Endothelial cell (in vitro differentiated cells): ENCODE measurements at regions not wholly inside any gene's neighbourhood (a gene's known extent, or its start where the extent isn't known, plus 50 kb on each side); places are given as distances from the start of the nearest gene placed in this dataset.
"Not testable (repeated sequence)": the region's sequence is repeated elsewhere in the genome, so short reads cannot be mapped to it uniquely, and the experiment has no call there.

ENCODE experiments used
- DNase-seq: peaks from one replicate; pipeline ENCODE4 v3.0.0; 2021; ENCODE audit warnings: low spot score
- H3K27ac Mint-ChIP-seq: one replicate; pipeline ENCODE4 v1.8.0; 2021; ENCODE audit warnings: mixed read lengths, inconsistent platforms; ENCODE audit not compliant: unreplicated experiment
- H3K27me3 Mint-ChIP-seq: one replicate; pipeline ENCODE4 v1.8.0; 2021; ENCODE audit warnings: mild to moderate bottlenecking, moderate library complexity, mixed read lengths, inconsistent platforms; ENCODE audit not compliant: unreplicated experiment
- H3K36me3 Mint-ChIP-seq: one replicate; pipeline ENCODE4 v1.8.0; 2021; ENCODE audit warnings: mild to moderate bottlenecking, low read depth, mixed read lengths, inconsistent platforms; ENCODE audit not compliant: unreplicated experiment
- H3K4me1 Mint-ChIP-seq: one replicate; pipeline ENCODE4 v1.8.0; 2021; ENCODE audit warnings: mild to moderate bottlenecking, mixed read lengths, inconsistent platforms; ENCODE audit not compliant: unreplicated experiment
- H3K4me3 Mint-ChIP-seq: one replicate; pipeline ENCODE4 v1.8.0; 2021; ENCODE audit warnings: mild to moderate bottlenecking, mixed read lengths, inconsistent platforms; ENCODE audit not compliant: unreplicated experiment
- H3K9me3 Mint-ChIP-seq: one replicate; pipeline ENCODE4 v1.8.0; 2021; ENCODE audit warnings: mixed read lengths, inconsistent platforms; ENCODE audit not compliant: unreplicated experiment
- TF ChIP-seq, protein P1 (sequence below): fragments of 200-600 bp; sonication (generic); IDR thresholded peaks from one replicate; pipeline ENCODE4 v1.5.0; 2021; ENCODE audit warnings: antibody characterized with exemption; ENCODE audit not compliant: unreplicated experiment

DNA sequence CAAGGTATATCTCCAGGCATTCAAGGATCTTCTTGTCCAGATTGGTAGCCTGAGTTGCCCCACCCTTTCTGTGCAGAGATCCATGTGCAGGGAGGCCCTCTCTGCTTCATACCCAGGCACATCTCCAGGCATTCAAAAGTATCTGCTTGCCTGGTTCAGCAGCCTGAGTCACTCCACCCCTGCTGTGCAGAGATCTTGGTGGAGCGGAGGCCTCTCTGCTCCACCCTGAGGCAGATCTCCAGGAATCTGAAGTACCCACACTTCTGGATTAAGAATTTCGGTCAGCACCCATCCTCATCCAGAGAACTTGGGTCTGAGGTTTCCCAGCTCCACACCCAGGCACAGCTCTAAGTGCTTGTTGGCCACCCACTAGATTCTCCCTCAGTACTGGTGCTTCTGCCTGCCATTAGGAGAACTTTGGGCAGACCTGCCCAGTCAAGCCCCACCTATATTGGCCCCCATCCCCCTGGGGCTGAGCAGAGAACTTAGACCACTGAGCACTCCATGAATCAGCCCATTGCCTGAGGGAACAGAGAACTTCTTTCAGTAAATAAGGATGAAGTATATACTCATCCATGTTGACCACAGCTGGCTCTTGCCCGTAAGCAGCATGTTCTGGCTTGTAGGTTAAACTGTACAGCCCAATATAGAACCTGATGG, 199.5 kb upstream of the ZCCHC13 start:
- Mint-ChIP-seq H3K27ac (no peak overlapping the region), H3K4me1 (no peaks in the 10 kb centered on the region), H3K4me3 (no peak overlapping the region), H3K27me3 (no peaks in the 10 kb centered on the region), H3K36me3 (peaks cover 50% of the 10 kb centered on the region), H3K9me3 (peaks cover 13% of the 10 kb centered on the region)
- TF ChIP-seq, protein P1, sequence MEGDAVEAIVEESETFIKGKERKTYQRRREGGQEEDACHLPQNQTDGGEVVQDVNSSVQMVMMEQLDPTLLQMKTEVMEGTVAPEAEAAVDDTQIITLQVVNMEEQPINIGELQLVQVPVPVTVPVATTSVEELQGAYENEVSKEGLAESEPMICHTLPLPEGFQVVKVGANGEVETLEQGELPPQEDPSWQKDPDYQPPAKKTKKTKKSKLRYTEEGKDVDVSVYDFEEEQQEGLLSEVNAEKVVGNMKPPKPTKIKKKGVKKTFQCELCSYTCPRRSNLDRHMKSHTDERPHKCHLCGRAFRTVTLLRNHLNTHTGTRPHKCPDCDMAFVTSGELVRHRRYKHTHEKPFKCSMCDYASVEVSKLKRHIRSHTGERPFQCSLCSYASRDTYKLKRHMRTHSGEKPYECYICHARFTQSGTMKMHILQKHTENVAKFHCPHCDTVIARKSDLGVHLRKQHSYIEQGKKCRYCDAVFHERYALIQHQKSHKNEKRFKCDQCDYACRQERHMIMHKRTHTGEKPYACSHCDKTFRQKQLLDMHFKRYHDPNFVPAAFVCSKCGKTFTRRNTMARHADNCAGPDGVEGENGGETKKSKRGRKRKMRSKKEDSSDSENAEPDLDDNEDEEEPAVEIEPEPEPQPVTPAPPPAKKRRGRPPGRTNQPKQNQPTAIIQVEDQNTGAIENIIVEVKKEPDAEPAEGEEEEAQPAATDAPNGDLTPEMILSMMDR, result no peak
- DNase-seq, result no peak

- H3K27ac Mint-ChIP-seq, H3K4me1 Mint-ChIP-seq, H3K4me3 Mint-ChIP-seq, H3K27me3 Mint-ChIP-seq, DNase-seq: not testable (repeated sequence)
- H3K9me3 Mint-ChIP-seq, result peaks cover 13% of the 10 kb centered on the region
- peaks cover 21% of the 10 kb centered on the region for H3K36me3 Mint-ChIP-seq
Observed at GRCh38 chrX:74098407-74098806, 205.6 kb upstream of the ZCCHC13 start.

GRCh38 chrX:74090049-74090448, 213.9 kb upstream of the ZCCHC13 start:
- TF ChIP-seq, protein P1, result no peak
- Mint-ChIP-seq H3K27me3 (peaks cover 2% of the 10 kb centered on the region), H3K4me3 (no peak overlapping the region), H3K9me3 (peaks cover 6% of the 10 kb centered on the region), H3K36me3 (peaks cover 37% of the 10 kb centered on the region), H3K27ac (no peak overlapping the region), H3K4me1 (no peaks in the 10 kb centered on the region)
- no peak for DNase-seq

DNA sequence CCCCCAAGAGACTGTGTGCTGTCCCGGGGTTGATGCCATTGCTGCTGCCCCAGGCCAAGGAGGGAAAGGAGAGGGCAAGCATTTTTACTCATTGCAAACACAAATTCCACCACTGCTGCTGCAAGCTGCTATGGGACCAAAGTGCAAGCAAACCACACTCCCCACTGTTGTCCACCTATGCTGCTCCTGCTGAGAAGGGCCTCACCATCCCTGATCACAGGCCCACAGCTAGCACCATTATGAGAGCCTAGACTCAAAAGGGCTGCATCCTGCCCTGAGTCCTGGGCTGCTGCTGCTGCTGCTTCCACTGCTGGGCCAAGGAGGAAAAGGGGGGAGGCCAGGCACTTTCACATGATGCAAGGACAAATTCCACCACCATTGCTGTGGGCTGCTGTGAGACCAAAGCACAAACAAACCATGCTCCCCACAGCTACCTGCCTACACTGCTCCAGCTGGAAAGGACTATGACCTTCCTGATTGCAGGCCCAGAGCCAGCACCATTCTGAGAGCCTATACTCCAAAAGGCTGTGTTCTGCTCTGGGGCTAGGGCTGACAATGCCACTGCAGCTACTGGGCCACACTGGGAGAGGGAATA, 218.2 kb upstream of the ZCCHC13 start:
- H3K4me1 Mint-ChIP-seq, result no peaks in the 10 kb centered on the region
- no peak for DNase-seq
- TF ChIP-seq, protein P1, result no peak
- peaks cover 6% of the 10 kb centered on the region for H3K9me3 Mint-ChIP-seq
- H3K4me3 Mint-ChIP-seq, result no peak overlapping the region
- H3K27me3 Mint-ChIP-seq, result peaks cover 1% of the 10 kb centered on the region
- peaks cover 32% of the 10 kb centered on the region for H3K36me3 Mint-ChIP-seq
- no peak overlapping the region for H3K27ac Mint-ChIP-seq

DNA sequence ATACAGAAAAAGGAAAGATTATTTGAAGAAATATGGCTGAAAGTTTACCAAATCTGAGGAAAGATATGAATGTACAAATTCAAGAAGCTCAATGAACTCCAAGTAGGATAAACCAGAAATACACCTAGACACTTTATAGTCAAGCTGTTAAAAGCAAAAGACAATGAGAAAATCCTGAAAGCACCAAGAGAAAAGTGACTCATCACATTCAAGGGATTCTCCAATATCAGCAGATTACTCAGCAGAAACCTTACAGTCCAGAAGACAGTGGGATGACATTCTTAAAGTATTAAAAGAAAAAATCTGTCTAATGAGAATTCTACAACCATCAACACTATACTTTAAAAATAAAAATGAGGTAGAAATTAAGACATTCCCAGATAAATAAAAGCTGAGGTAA, 223.8 kb upstream of the ZCCHC13 start:
- no peak for DNase-seq
- no peaks in the 10 kb centered on the region for H3K9me3 Mint-ChIP-seq
- no peak overlapping the region for H3K27ac Mint-ChIP-seq
- H3K36me3 Mint-ChIP-seq, result peaks cover 11% of the 10 kb centered on the region
- TF ChIP-seq, protein P1, result no peak
- H3K4me3 Mint-ChIP-seq, result peak overlapping the region; percentile 5
- no peaks in the 10 kb centered on the region for H3K4me1 Mint-ChIP-seq
- peaks cover 1% of the 10 kb centered on the region for H3K27me3 Mint-ChIP-seq
